ENCODE measurements at regions not wholly inside any gene's neighbourhood (a gene's known extent, or its start where the extent isn't known, plus 50 kb on each side); places are given as distances from the start of the nearest gene placed in this dataset.

GRCh38 chr6:113039005-113039404 lies 691.9 kb downstream of the RFPL4B start:
- TF ChIP-seq POLR2A (IDR thresholded peaks at IDR 0.05) (no peak), CTCF (IDR thresholded peaks at IDR 0.05) (no peak)
